GM19397 (cell line): ENCODE measurements at regions not wholly inside any gene's neighbourhood (a gene's known extent, or its start where the extent isn't known, plus 50 kb on each side); places are given as distances from the start of the nearest gene placed in this dataset.
"Not testable (repeated sequence)": the region's sequence is repeated elsewhere in the genome, so short reads cannot be mapped to it uniquely, and the experiment has no call there.

Experiments used
- ATAC-seq: cut with Tn5 transposase; IDR thresholded peaks from one replicate; pipeline ENCODE4 v1.9.1; 2021; ENCODE audit warnings: mild to moderate bottlenecking, moderate library complexity; ENCODE audit not compliant: unreplicated experiment

- no peak for ATAC-seq
These were observed 244.8 kb downstream of the DUSP10 start for GRCh38 chr1:221497046-221497445.

- ATAC-seq, result no peak
These were observed 238.6 kb downstream of the DUSP10 start for GRCh38 chr1:221503268-221503667.

- no peak for ATAC-seq
These were observed 232.1 kb downstream of the DUSP10 start for GRCh38 chr1:221509575-221510355.

- ATAC-seq, result no peak
These were observed 230.9 kb downstream of the DUSP10 start for GRCh38 chr1:221510793-221511503.

- no peak for ATAC-seq
These were observed 230.1 kb downstream of the DUSP10 start for GRCh38 chr1:221511797-221512196.

- no peak for ATAC-seq
These were observed 227.1 kb downstream of the DUSP10 start for GRCh38 chr1:221514806-221515205.

GRCh38 chr1:221515496-221515895, 226.4 kb downstream of the DUSP10 start:
- no peak for ATAC-seq

GRCh38 chr1:221517961-221518360, 223.9 kb downstream of the DUSP10 start:
- no peak for ATAC-seq

- no peak for ATAC-seq
These were observed 221.6 kb downstream of the DUSP10 start for GRCh38 chr1:221520250-221520649.

GRCh38 chr1:221521686-221522085, 220.2 kb downstream of the DUSP10 start:
- no peak for ATAC-seq

- no peak for ATAC-seq
These were observed 219.4 kb downstream of the DUSP10 start for GRCh38 chr1:221522529-221522940.

- ATAC-seq, result no peak
These were observed 216.1 kb downstream of the DUSP10 start for GRCh38 chr1:221525749-221526148.

GRCh38 chr1:221527302-221527701, 214.6 kb downstream of the DUSP10 start:
- no peak for ATAC-seq

- ATAC-seq, result no peak
These were observed 213.8 kb downstream of the DUSP10 start for GRCh38 chr1:221527886-221528624.

- not testable (repeated sequence) for ATAC-seq
These were observed 211.7 kb downstream of the DUSP10 start for GRCh38 chr1:221530159-221530558.

GRCh38 chr1:221530791-221531190, 211.1 kb downstream of the DUSP10 start:
- no peak for ATAC-seq

GRCh38 chr1:221532071-221532773, 209.7 kb downstream of the DUSP10 start:
- no peak for ATAC-seq

GRCh38 chr1:221541296-221541695, 200.6 kb downstream of the DUSP10 start:
- no peak for ATAC-seq

GRCh38 chr1:221543529-221544120, 198.3 kb downstream of the DUSP10 start:
- no peak for ATAC-seq

- ATAC-seq, result no peak
These were observed 192.9 kb downstream of the DUSP10 start for GRCh38 chr1:221548942-221549341.

- no peak for ATAC-seq
These were observed 192.1 kb downstream of the DUSP10 start for GRCh38 chr1:221549815-221550214.
